CD4-positive, alpha-beta T cell treated with Interleukin-17A for 4 hours (primary cell): ENCODE measurements at regions not wholly inside any gene's neighbourhood (a gene's known extent, or its start where the extent isn't known, plus 50 kb on each side); places are given as distances from the start of the nearest gene placed in this dataset.

Source experiments
- DNase-seq: peaks from one replicate; pipeline ENCODE4 v3.0.0-alpha.2; 2020; ENCODE audit warnings: mixed read lengths

- DNase-seq: no peak
These were observed 62.7 kb upstream of the DNAJC19 start for GRCh38 chr3:181052256-181052655.

GRCh38 chr3:181050738-181051137 is 61.2 kb upstream of the DNAJC19 start:
- DNase-seq: no peak

- DNase-seq: no peak
These were observed 50.5 kb upstream of the DNAJC19 start for GRCh38 chr3:181040030-181040429.
